Astrocyte (in vitro differentiated cells and primary cell): ENCODE measurements at regions not wholly inside any gene's neighbourhood (a gene's known extent, or its start where the extent isn't known, plus 50 kb on each side); places are given as distances from the start of the nearest gene placed in this dataset.
A peak's percentile ranks its signal among the peaks of the same experiment; 100 is the strongest.

ENCODE experiments used
- DNase-seq: peaks from one replicate; pipeline ENCODE4 v3.0.0-alpha.2; 2010; ENCODE audit warnings: low read depth
- FAIRE-seq: peaks from 2 replicates; lab custom pipeline; 2011; peaks lifted over from hg19 to GRCh38; lab: Jason Lieb, UNC
- H2AFZ ChIP-seq: 2 replicates; pipeline ENCODE4 v1.6.0; 2012; ENCODE audit warnings: low read depth, low read length, inconsistent platforms
- H3K27ac ChIP-seq: 2 replicates; pipeline ENCODE4 v1.5.1; 2011; ENCODE audit warnings: low read depth, low read length, inconsistent platforms
- H3K27me3 ChIP-seq: 2 replicates; pipeline ENCODE4 v1.6.0; 2011; ENCODE audit warnings: low read length, inconsistent platforms; ENCODE audit not compliant: insufficient read depth
- H3K36me3 ChIP-seq: 2 replicates; pipeline ENCODE4 v1.5.1; 2011; ENCODE audit warnings: low read length, inconsistent platforms; ENCODE audit not compliant: insufficient read depth
- H3K4me1 ChIP-seq: 2 replicates; pipeline ENCODE4 v1.5.1; 2011; ENCODE audit warnings: low read length, inconsistent platforms; ENCODE audit not compliant: insufficient read depth
- H3K4me2 ChIP-seq: 2 replicates; pipeline ENCODE4 v1.6.0; 2012; ENCODE audit warnings: low read length, inconsistent platforms
- H3K4me3 ChIP-seq: 2 replicates; pipeline ENCODE4 v1.5.1; 2011; ENCODE audit warnings: low read depth, mild to moderate bottlenecking, low read length, inconsistent platforms; ENCODE audit not compliant: insufficient read depth
- H3K79me2 ChIP-seq: 2 replicates; pipeline ENCODE4 v1.6.0; 2012; ENCODE audit warnings: mild to moderate bottlenecking, low read length, inconsistent platforms; ENCODE audit not compliant: insufficient read depth
- H3K9ac ChIP-seq: 2 replicates; pipeline ENCODE4 v1.6.0; 2012; ENCODE audit warnings: mild to moderate bottlenecking, low read length, inconsistent platforms
- H3K9me3 ChIP-seq: 2 replicates; pipeline ENCODE4 v1.5.1; 2012; ENCODE audit warnings: low read depth, mild to moderate bottlenecking, low read length, inconsistent platforms; ENCODE audit not compliant: insufficient read depth
- H4K20me1 ChIP-seq: 2 replicates; pipeline ENCODE4 v1.6.0; 2012; ENCODE audit warnings: low read length, inconsistent platforms; ENCODE audit not compliant: insufficient read depth
- H3K27ac Mint-ChIP-seq: one replicate; pipeline ENCODE4 v1.8.0; 2021; ENCODE audit warnings: mild to moderate bottlenecking, mixed read lengths; ENCODE audit not compliant: unreplicated experiment
- H3K27me3 Mint-ChIP-seq: one replicate; pipeline ENCODE4 v1.8.0; 2021; ENCODE audit warnings: low read depth, mixed read lengths; ENCODE audit not compliant: unreplicated experiment
- H3K36me3 Mint-ChIP-seq: one replicate; pipeline ENCODE4 v1.8.0; 2021; ENCODE audit warnings: low read depth, mixed read lengths; ENCODE audit not compliant: unreplicated experiment
- H3K4me1 Mint-ChIP-seq: one replicate; pipeline ENCODE4 v1.8.0; 2021; ENCODE audit warnings: low read depth, mixed read lengths; ENCODE audit not compliant: unreplicated experiment
- H3K4me3 Mint-ChIP-seq: one replicate; pipeline ENCODE4 v1.8.0; 2021; ENCODE audit warnings: mild to moderate bottlenecking, moderate library complexity, mixed read lengths; ENCODE audit not compliant: unreplicated experiment
- H3K9me3 Mint-ChIP-seq: one replicate; pipeline ENCODE4 v1.8.0; 2021; ENCODE audit warnings: mild to moderate bottlenecking, mixed read lengths; ENCODE audit not compliant: unreplicated experiment
- CTCF ChIP-seq: IDR thresholded peaks from 2 replicates; pipeline ENCODE4 v1.5.1; 2011; ENCODE audit warnings: low read depth, mild to moderate bottlenecking, inconsistent platforms, low read length, moderate library complexity; ENCODE audit not compliant: insufficient read depth
- EZH2 ChIP-seq: IDR thresholded peaks from 2 replicates; pipeline ENCODE4 v1.6.1; 2012; ENCODE audit warnings: mild to moderate bottlenecking, low read length, inconsistent platforms; ENCODE audit not compliant: insufficient read depth

DNA sequence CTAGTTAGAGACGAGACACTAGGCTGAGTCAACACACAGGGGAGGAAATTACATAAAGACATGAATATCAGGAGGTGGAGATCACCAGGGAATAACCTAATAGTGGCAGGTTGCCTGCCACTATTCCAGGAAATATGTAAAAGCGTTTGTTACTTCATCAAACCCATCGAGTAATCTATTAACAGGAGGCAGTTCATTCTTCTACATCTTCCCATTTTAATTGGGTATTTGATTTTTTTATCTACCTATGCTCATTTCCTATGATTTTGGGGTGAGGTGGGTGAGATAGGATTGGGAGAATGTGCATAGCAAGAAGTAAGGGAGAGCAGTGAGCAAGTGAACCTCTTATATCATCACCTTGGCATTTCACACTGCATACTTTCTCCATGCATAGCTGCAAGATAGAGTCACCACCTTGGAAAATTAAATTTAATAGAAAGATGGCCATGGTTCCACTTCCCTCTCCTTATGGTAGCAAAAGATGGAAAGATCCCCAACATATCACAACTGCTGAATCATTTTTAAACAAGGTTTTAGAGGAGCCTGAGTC lies 312.2 kb downstream of the TMEM114 start:
- peaks cover 2% of the 10 kb centered on the region for H3K9me3 Mint-ChIP-seq
- no peaks in the 10 kb centered on the region for H3K27me3 ChIP-seq
- no peaks in the 10 kb centered on the region for H3K36me3 Mint-ChIP-seq
- no peaks in the 10 kb centered on the region for H4K20me1 ChIP-seq
- H3K27ac Mint-ChIP-seq = peak overlapping the region; percentile 85
- H3K79me2 ChIP-seq = no peaks in the 10 kb centered on the region
- H3K9ac ChIP-seq = no peak overlapping the region
- no peak overlapping the region for H2AFZ ChIP-seq
- FAIRE-seq = no peak
- H3K4me1 Mint-ChIP-seq = peaks cover 18% of the 10 kb centered on the region
- no peak overlapping the region for H3K27ac ChIP-seq
- no peak overlapping the region for H3K4me3 Mint-ChIP-seq
- no peak for DNase-seq
- TF ChIP-seq EZH2 (no peak), CTCF (no peak)
- no peak overlapping the region for H3K4me2 ChIP-seq
- H3K27me3 Mint-ChIP-seq = peaks cover 3% of the 10 kb centered on the region
- H3K9me3 ChIP-seq = peaks cover 3% of the 10 kb centered on the region
- no peak overlapping the region for H3K4me3 ChIP-seq
- H3K4me1 ChIP-seq = no peaks in the 10 kb centered on the region
- no peaks in the 10 kb centered on the region for H3K36me3 ChIP-seq

GRCh38 chr16:8271344-8271743 lies 319.0 kb downstream of the TMEM114 start:
- no peak overlapping the region for H3K4me3 Mint-ChIP-seq
- H3K27ac Mint-ChIP-seq = no peak overlapping the region
- FAIRE-seq = no peak
- no peaks in the 10 kb centered on the region for H3K4me1 Mint-ChIP-seq
- DNase-seq = no peak
- no peak overlapping the region for H3K27ac ChIP-seq
- peaks cover 3% of the 10 kb centered on the region for H3K9me3 ChIP-seq
- no peak for TF ChIP-seq CTCF
- no peak for TF ChIP-seq EZH2
- no peak overlapping the region for H3K4me2 ChIP-seq
- H3K27me3 ChIP-seq = no peaks in the 10 kb centered on the region
- peaks cover 3% of the 10 kb centered on the region for H3K27me3 Mint-ChIP-seq
- H3K9ac ChIP-seq = no peak overlapping the region
- no peaks in the 10 kb centered on the region for H4K20me1 ChIP-seq
- no peaks in the 10 kb centered on the region for H3K4me1 ChIP-seq
- H3K4me3 ChIP-seq = no peak overlapping the region
- no peaks in the 10 kb centered on the region for H3K36me3 ChIP-seq
- peaks cover 2% of the 10 kb centered on the region for H3K9me3 Mint-ChIP-seq
- no peak overlapping the region for H2AFZ ChIP-seq
- no peaks in the 10 kb centered on the region for H3K36me3 Mint-ChIP-seq
- no peaks in the 10 kb centered on the region for H3K79me2 ChIP-seq

DNA sequence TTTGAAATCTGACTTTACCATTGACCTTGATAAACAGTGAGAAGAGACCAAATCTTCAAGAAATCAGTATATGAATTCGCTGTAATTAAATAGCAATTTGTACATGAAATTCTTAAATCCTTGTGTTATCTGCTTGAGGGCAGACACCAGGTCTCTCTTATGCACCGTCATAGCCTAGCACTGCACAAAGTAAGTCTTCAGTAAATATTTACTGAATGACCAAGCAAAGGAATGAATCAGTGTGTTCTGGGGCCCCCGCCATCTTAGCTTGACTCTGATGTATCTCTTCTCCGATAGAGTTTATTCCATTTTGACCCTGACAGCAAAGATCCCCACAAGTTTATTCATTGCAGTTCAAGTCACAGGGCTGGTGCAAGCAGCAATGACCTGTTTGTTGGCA lies 328.0 kb downstream of the TMEM114 start:
- H3K36me3 Mint-ChIP-seq = no peaks in the 10 kb centered on the region
- H3K4me3 Mint-ChIP-seq = no peak overlapping the region

More for the DNA sequence above, 328.0 kb downstream of the TMEM114 start:
- Mint-ChIP-seq H3K9me3 (peaks cover 5% of the 10 kb centered on the region), H3K4me1 (no peaks in the 10 kb centered on the region), H3K27ac (no peak overlapping the region), H3K27me3 (peaks cover 7% of the 10 kb centered on the region)
- H3K79me2 ChIP-seq = no peaks in the 10 kb centered on the region
- H3K4me3 ChIP-seq = no peak overlapping the region
- no peak overlapping the region for H3K4me2 ChIP-seq
- DNase-seq = no peak
- H4K20me1 ChIP-seq = no peaks in the 10 kb centered on the region
- H3K27ac ChIP-seq = no peak overlapping the region
- H3K36me3 ChIP-seq = no peaks in the 10 kb centered on the region
- no peak overlapping the region for H2AFZ ChIP-seq
- peaks cover 3% of the 10 kb centered on the region for H3K9me3 ChIP-seq
- no peaks in the 10 kb centered on the region for H3K27me3 ChIP-seq
- no peak for FAIRE-seq
- TF ChIP-seq EZH2 = no peak
- no peak for TF ChIP-seq CTCF
- no peak overlapping the region for H3K9ac ChIP-seq
- no peaks in the 10 kb centered on the region for H3K4me1 ChIP-seq
